CD4-positive, alpha-beta T cell (primary cell): ENCODE measurements at regions not wholly inside any gene's neighbourhood (a gene's known extent, or its start where the extent isn't known, plus 50 kb on each side); places are given as distances from the start of the nearest gene placed in this dataset.

Experiments used
- ATAC-seq: fragments of 200-7000 bp; cut with Tn5 transposase; one replicate; pipeline ENCODE4 v1.10.0; 2022; ENCODE audit warnings: mild to moderate bottlenecking; ENCODE audit not compliant: poor library complexity
- CTCF ChIA-PET: fragments of 350-600 bp; sonication (Branson Sonifier 250); formaldehyde crosslinking; loops from one replicate; lab custom pipeline; 2021; ENCODE audit warnings: antibody characterized with exemption, inconsistent platforms; lab: Charles Lee
- POLR2A ChIA-PET: fragments of 350-600 bp; sonication (Branson Sonifier 250); formaldehyde crosslinking; loops from one replicate; lab custom pipeline; 2021; ENCODE audit warnings: antibody characterized with exemption, inconsistent platforms; lab: Charles Lee
- DNase-seq, 14 experiments: peaks; one replicate each; pipeline ENCODE4 v3.0.0-alpha.2; 2013 to 2020; ENCODE audit warnings: mixed read lengths in 2 of 14
- H3K27ac ChIP-seq, 2 donors: one replicate each; pipeline versions ENCODE4 v1.5.1 to v1.7.0; 2013; ENCODE audit warnings: low read length in 2 of 2, low read depth in 1 of 2, mild to moderate bottlenecking in 1 of 2
- H3K27me3 ChIP-seq, 2 experiments: 1 replicate in 1 of 2; 2 replicates in 1 of 2; pipeline versions ENCODE4 v1.6.1 to v1.7.0; 2013; ENCODE audit warnings: low read length in 2 of 2, control low read depth in 1 of 2, mild to moderate bottlenecking in 1 of 2, moderate library complexity in 1 of 2; ENCODE audit not compliant: insufficient read depth in 2 of 2, control insufficient read depth in 1 of 2
- H3K36me3 ChIP-seq: one replicate; pipeline ENCODE4 v1.6.1; 2013; ENCODE audit warnings: low read length, control low read depth; ENCODE audit not compliant: insufficient read depth
- H3K4me1 ChIP-seq: one replicate; pipeline ENCODE4 v1.6.1; 2013; ENCODE audit warnings: low read length, control low read depth; ENCODE audit not compliant: insufficient read depth
- H3K4me3 ChIP-seq: one replicate; pipeline ENCODE4 v1.5.1; 2013; ENCODE audit warnings: mild to moderate bottlenecking, low read length, moderate library complexity
- H3K9me3 ChIP-seq, 2 experiments: 1 replicate in 1 of 2; 2 replicates in 1 of 2; pipeline versions ENCODE4 v1.6.1 to v1.7.0; 2013; ENCODE audit warnings: low read length in 2 of 2, mild to moderate bottlenecking in 2 of 2, control low read depth in 1 of 2, moderate library complexity in 1 of 2; ENCODE audit not compliant: control insufficient read depth in 1 of 2, insufficient read depth in 1 of 2
- H3K27ac Mint-ChIP-seq: one replicate; pipeline ENCODE4 v1.8.0; 2020; ENCODE audit warnings: mixed read lengths
- H3K27me3 Mint-ChIP-seq: one replicate; pipeline ENCODE4 v1.8.0; 2021; ENCODE audit warnings: mixed read lengths
- H3K36me3 Mint-ChIP-seq: one replicate; pipeline ENCODE4 v1.8.0; 2021; ENCODE audit warnings: low read depth, mixed read lengths
- H3K4me1 Mint-ChIP-seq: one replicate; pipeline ENCODE4 v1.8.0; 2021; ENCODE audit warnings: low read depth, mixed read lengths
- H3K4me3 Mint-ChIP-seq: one replicate; pipeline ENCODE4 v1.8.0; 2020; ENCODE audit warnings: mild to moderate bottlenecking, mixed read lengths
- H3K9me3 Mint-ChIP-seq: one replicate; pipeline ENCODE4 v1.8.0; 2020; ENCODE audit warnings: mixed read lengths
- CTCF ChIP-seq: fragments of 200-600 bp; IDR thresholded peaks from one replicate; pipeline ENCODE4 v1.8.0; 2022; ENCODE audit warnings: antibody characterized with exemption, mild to moderate bottlenecking
- intact Hi-C, 2 experiments: fragments of 100-400 bp; cut with DNase I in 1 of 2; cut with micrococcal nuclease in 1 of 2; formaldehyde crosslinking; loops; one replicate each; pipeline versions ENCODE4 v1.15.1 to v1.9.0; 2023 to 2025; cut with DNase I, micrococcal nuclease

- H3K27me3 ChIP-seq: no peaks in the 10 kb centered on the region
- Mint-ChIP-seq H3K4me3 (no peak overlapping the region), H3K27ac (no peak overlapping the region), H3K36me3 (no peaks in the 10 kb centered on the region), H3K27me3 (no peaks in the 10 kb centered on the region), H3K9me3 (no peaks in the 10 kb centered on the region), H3K4me1 (no peaks in the 10 kb centered on the region)
- no peak for TF ChIP-seq CTCF
- H3K4me3 ChIP-seq: no peak overlapping the region
- ChIA-PET POLR2A (no interaction called here), CTCF (no interaction called here)
- DNase-seq (no peak), ATAC-seq (no peak)
- H3K4me1 ChIP-seq: no peaks in the 10 kb centered on the region
- intact Hi-C loops: no loop called here
- no peak overlapping the region for H3K27ac ChIP-seq
- H3K9me3 ChIP-seq: no peaks in the 10 kb centered on the region
- H3K36me3 ChIP-seq: no peaks in the 10 kb centered on the region
Observed at GRCh38 chr3:194841515-194841841, 155.8 kb downstream of the FAM43A start.

GRCh38 chr3:194843556-194843955 is 157.9 kb downstream of the FAM43A start:
- no peak for ATAC-seq
- no peak overlapping the region for H3K27ac Mint-ChIP-seq
- no peaks in the 10 kb centered on the region for H3K27me3 Mint-ChIP-seq
- Histone ChIP-seq H3K4me3 (no peak overlapping the region), H3K4me1 (no peaks in the 10 kb centered on the region), H3K27me3 (no peaks in the 10 kb centered on the region), H3K36me3 (no peaks in the 10 kb centered on the region), H3K9me3 (no peaks in the 10 kb centered on the region), H3K27ac (no peak overlapping the region)
- H3K4me3 Mint-ChIP-seq: no peak overlapping the region
- CTCF ChIA-PET: no interaction called here
- intact Hi-C loops: no loop called here
- POLR2A ChIA-PET: no interaction called here
- no peak for TF ChIP-seq CTCF
- H3K9me3 Mint-ChIP-seq: no peaks in the 10 kb centered on the region
- H3K4me1 Mint-ChIP-seq: no peaks in the 10 kb centered on the region
- DNase-seq: no peak
- no peaks in the 10 kb centered on the region for H3K36me3 Mint-ChIP-seq

GRCh38 chr3:194844046-194844445 is 158.4 kb downstream of the FAM43A start:
- H3K4me1 Mint-ChIP-seq: no peaks in the 10 kb centered on the region
- DNase-seq (no peak), ATAC-seq (no peak)
- Histone ChIP-seq H3K4me3 (no peak overlapping the region), H3K36me3 (no peaks in the 10 kb centered on the region), H3K4me1 (no peaks in the 10 kb centered on the region), H3K27ac (no peak overlapping the region), H3K27me3 (no peaks in the 10 kb centered on the region), H3K9me3 (no peaks in the 10 kb centered on the region)
- intact Hi-C loops: no loop called here
- H3K4me3 Mint-ChIP-seq: no peak overlapping the region
- ChIA-PET POLR2A (no interaction called here), CTCF (no interaction called here)
- H3K27ac Mint-ChIP-seq: no peak overlapping the region
- TF ChIP-seq CTCF: no peak
- H3K36me3 Mint-ChIP-seq: no peaks in the 10 kb centered on the region
- no peaks in the 10 kb centered on the region for H3K27me3 Mint-ChIP-seq
- no peaks in the 10 kb centered on the region for H3K9me3 Mint-ChIP-seq
